Endodermal cell (in vitro differentiated cells): ENCODE measurements at regions not wholly inside any gene's neighbourhood (a gene's known extent, or its start where the extent isn't known, plus 50 kb on each side); places are given as distances from the start of the nearest gene placed in this dataset.
A peak's percentile ranks its signal among the peaks of the same experiment; 100 is the strongest.

Source experiments
- DNase-seq: peaks from one replicate; pipeline ENCODE4 v3.0.0-alpha.2; 2017
- H3K27ac ChIP-seq: 2 replicates; pipeline ENCODE4 v1.5.1; 2013; ENCODE audit warnings: mild to moderate bottlenecking, low read depth, low read length, moderate library complexity
- H3K27me3 ChIP-seq: 2 replicates; pipeline ENCODE4 v1.6.1; 2013; ENCODE audit warnings: mild to moderate bottlenecking, low read length, moderate library complexity; ENCODE audit not compliant: insufficient read depth, control insufficient read depth, poor library complexity, severe bottlenecking
- H3K36me3 ChIP-seq: 2 replicates; pipeline ENCODE4 v1.7.0; 2013; ENCODE audit warnings: mild to moderate bottlenecking, low read length, moderate library complexity; ENCODE audit not compliant: control insufficient read depth, insufficient read depth
- H3K4me1 ChIP-seq: one replicate; pipeline ENCODE4 v1.7.0; 2013; ENCODE audit warnings: low read length; ENCODE audit not compliant: control insufficient read depth, insufficient read depth
- H3K4me3 ChIP-seq: 2 replicates; pipeline ENCODE4 v1.5.1; 2013; ENCODE audit warnings: mild to moderate bottlenecking, low read length, moderate library complexity
- H3K9ac ChIP-seq: 2 replicates; pipeline ENCODE4 v1.6.1; 2013; ENCODE audit warnings: mild to moderate bottlenecking, low read length, moderate library complexity; ENCODE audit not compliant: poor library complexity, severe bottlenecking; ENCODE audit errors: extremely low read depth
- H3K9me3 ChIP-seq: 2 replicates; pipeline ENCODE4 v1.6.1; 2013; ENCODE audit warnings: mild to moderate bottlenecking, low read length, moderate library complexity; ENCODE audit not compliant: control insufficient read depth
- H3K27ac Mint-ChIP-seq: 2 replicates; pipeline ENCODE4 v1.8.0; 2020; ENCODE audit warnings: mixed read lengths
- H3K27me3 Mint-ChIP-seq: 2 replicates; pipeline ENCODE4 v1.8.0; 2021; ENCODE audit warnings: mild to moderate bottlenecking, mixed read lengths; ENCODE audit not compliant: insufficient read depth
- H3K36me3 Mint-ChIP-seq: 2 replicates; pipeline ENCODE4 v1.8.0; 2020; ENCODE audit warnings: low read depth, mixed read lengths
- H3K4me1 Mint-ChIP-seq: 2 replicates; pipeline ENCODE4 v1.8.0; 2020; ENCODE audit warnings: mixed read lengths
- H3K4me3 Mint-ChIP-seq: 2 replicates; pipeline ENCODE4 v1.8.0; 2020; ENCODE audit warnings: mild to moderate bottlenecking, moderate library complexity, mixed read lengths
- H3K9me3 Mint-ChIP-seq: 2 replicates; pipeline ENCODE4 v1.8.0; 2020; ENCODE audit warnings: mild to moderate bottlenecking, mixed read lengths
- CTCF ChIP-seq: fragments of 200-600 bp; sonication (generic); conservative IDR thresholded peaks from 2 replicates; pipeline ENCODE4 v1.5.0; 2021; ENCODE audit warnings: antibody characterized with exemption, mild to moderate bottlenecking
- WGBS, 2 experiments: methylation state at CpG; one replicate each; pipeline versions ENCODE4 v1.1.5 to v1.1.7; 2013; ENCODE audit warnings: missing lambda C conversion rate in 2 of 2, mixed read lengths in 1 of 2; ENCODE audit not compliant: insufficient coverage in 1 of 2, insufficient read length in 1 of 2; 5-methylcytosine and 5-hydroxymethylcytosine counted together

- Histone ChIP-seq H3K4me1 (peaks cover 13% of the 10 kb centered on the region), H3K9ac (no peak overlapping the region), H3K27ac (no peak overlapping the region), H3K27me3 (no peaks in the 10 kb centered on the region), H3K9me3 (no peaks in the 10 kb centered on the region), H3K36me3 (no peaks in the 10 kb centered on the region), H3K4me3 (no peak overlapping the region)
- peaks cover 66% of the 10 kb centered on the region for H3K4me1 Mint-ChIP-seq
- no peak overlapping the region for H3K4me3 Mint-ChIP-seq
- H3K36me3 Mint-ChIP-seq, result no peaks in the 10 kb centered on the region
- H3K27me3 Mint-ChIP-seq, result no peaks in the 10 kb centered on the region
- TF ChIP-seq CTCF, result no peak
- peak overlapping the region; percentile 52 for H3K27ac Mint-ChIP-seq
- no peak for DNase-seq
- H3K9me3 Mint-ChIP-seq, result no peaks in the 10 kb centered on the region
These were observed 561.4 kb upstream of the GOT2 start for GRCh38 chr16:59295474-59295873.

GRCh38 chr16:59290718-59291117 is 556.6 kb upstream of the GOT2 start:
- Mint-ChIP-seq H3K4me1 (peaks cover 48% of the 10 kb centered on the region), H3K27ac (no peak overlapping the region), H3K36me3 (no peaks in the 10 kb centered on the region), H3K9me3 (peaks cover 9% of the 10 kb centered on the region), H3K27me3 (no peaks in the 10 kb centered on the region), H3K4me3 (no peak overlapping the region)
- no peak for TF ChIP-seq CTCF
- no peaks in the 10 kb centered on the region for H3K27me3 ChIP-seq
- H3K36me3 ChIP-seq, result no peaks in the 10 kb centered on the region
- peaks cover 13% of the 10 kb centered on the region for H3K4me1 ChIP-seq
- H3K27ac ChIP-seq, result no peak overlapping the region
- peak; percentile 53 for DNase-seq
- peaks cover 3% of the 10 kb centered on the region for H3K9me3 ChIP-seq
- H3K9ac ChIP-seq, result no peak overlapping the region
- H3K4me3 ChIP-seq, result no peak overlapping the region
- whole genome bisulfite sequencing, 2 experiments, result 76 to 100% methylated on average over 3 of the region's 3 CpGs

DNA sequence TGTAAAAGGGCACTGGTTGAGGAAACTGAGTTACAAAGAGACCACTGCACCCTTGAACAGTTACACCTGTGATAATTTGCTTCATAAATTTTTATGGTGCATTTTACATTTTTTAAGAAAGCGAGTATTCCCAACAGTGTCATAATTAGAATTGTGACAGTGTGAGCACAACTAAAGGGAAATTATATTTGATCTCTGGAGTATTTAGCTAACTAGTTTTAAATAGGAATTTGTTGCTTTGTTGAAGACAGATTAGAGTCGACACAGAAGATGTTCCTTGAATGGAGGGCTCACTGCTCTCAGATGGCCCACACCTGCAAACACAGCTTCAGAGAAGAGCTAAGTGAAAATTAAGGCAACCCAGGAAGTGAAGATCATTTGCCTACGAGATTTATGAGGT is 555.0 kb upstream of the GOT2 start:
- Mint-ChIP-seq H3K36me3 (peaks cover 4% of the 10 kb centered on the region), H3K27ac (no peak overlapping the region), H3K4me1 (peaks cover 34% of the 10 kb centered on the region), H3K27me3 (no peaks in the 10 kb centered on the region), H3K4me3 (no peak overlapping the region), H3K9me3 (peaks cover 24% of the 10 kb centered on the region)
- Histone ChIP-seq H3K36me3 (no peaks in the 10 kb centered on the region), H3K9me3 (peaks cover 19% of the 10 kb centered on the region), H3K4me1 (peaks cover 10% of the 10 kb centered on the region), H3K27ac (no peak overlapping the region), H3K27me3 (no peaks in the 10 kb centered on the region), H3K4me3 (no peak overlapping the region), H3K9ac (no peak overlapping the region)
- WGBS, 2 experiments, result 90 to 95% methylated on average over 3 of the region's 3 CpGs
- no peak for DNase-seq
- no peak for TF ChIP-seq CTCF
